ENCODE measurements at regions not wholly inside any gene's neighbourhood (a gene's known extent, or its start where the extent isn't known, plus 50 kb on each side); places are given as distances from the start of the nearest gene placed in this dataset.

DNA sequence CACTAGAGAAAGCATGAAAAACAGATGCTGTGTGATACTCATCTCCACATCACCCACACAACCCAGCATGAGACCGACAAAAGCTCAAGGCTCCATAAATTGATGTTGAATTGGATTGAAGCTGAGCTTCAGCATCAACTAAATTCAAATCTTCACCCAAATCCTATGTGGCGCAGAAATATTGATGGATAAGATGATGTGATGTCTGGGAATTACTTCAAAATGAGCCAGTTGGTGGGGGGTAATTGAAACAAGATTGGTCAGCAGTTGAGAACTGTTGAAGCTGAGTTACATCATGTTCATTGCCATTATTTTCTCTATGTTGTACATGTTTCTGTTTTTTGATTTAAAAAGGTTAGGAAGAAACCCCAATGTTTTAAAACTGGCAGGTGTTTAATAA is 166.5 kb upstream of the STS start:
- Histone ChIP-seq H3K27ac (ENCODE audit: low read depth in 2 of 2, low read length in 1 of 2) (peak overlapping the region in 1 of 2 experiments; percentile 22; a peak in 1 of 4 replicates), H3K4me2 (no peak overlapping the region), H2AFZ (ENCODE audit: low read depth) (no peak overlapping the region), H3K9me3 (no peaks in the 10 kb centered on the region), H3K36me3 (replicated peaks in 1 of 2; ENCODE audit: control insufficient read depth in 1 of 2, insufficient read depth in 2 of 2, low read length in 1 of 2) (no peaks in the 10 kb centered on the region), H3K79me2 (ENCODE audit: insufficient read depth) (no peaks in the 10 kb centered on the region), H3K4me1 (ENCODE audit: control insufficient read depth in 1 of 2, insufficient read depth in 2 of 2, low read depth in 1 of 2, low read length in 1 of 2) (no peaks in the 10 kb centered on the region; a peak in 1 of 4 replicates), H3F3A (replicated peaks; ENCODE audit: insufficient read depth) (no peaks in the 10 kb centered on the region), H3K9me2 (no peaks in the 10 kb centered on the region), H3K4me3 (ENCODE audit: low read depth in 2 of 2, low read length in 1 of 2) (no peak overlapping the region), H4K20me1 (ENCODE audit: insufficient read depth) (no peaks in the 10 kb centered on the region), H3K27me3 (ENCODE audit: insufficient read depth) (no peaks in the 10 kb centered on the region), H3K9ac (no peak overlapping the region)
- TF ChIP-seq RXRA (IDR thresholded peaks at IDR 0.05; ENCODE audit: borderline replicate concordance, low read depth) (no peak), GATA2 (CRISPR knock-in tag; IDR thresholded peaks at IDR 0.05) (peak; percentile 34; the same call in 1 of the 2 replicates), EP300 (IDR thresholded peaks at IDR 0.05; ENCODE audit: borderline replicate concordance in 1 of 2, low read depth in 1 of 2, low read length in 1 of 2) (no peak), RAD21 (IDR thresholded peaks at IDR 0.05; ENCODE audit: low read length) (no peak), YY1 (IDR thresholded peaks at IDR 0.05; ENCODE audit: low read depth) (no peak), RFX5 (IDR thresholded peaks at IDR 0.05; ENCODE audit: low read length) (no peak)
- TF ChIP-seq, protein P1, sequence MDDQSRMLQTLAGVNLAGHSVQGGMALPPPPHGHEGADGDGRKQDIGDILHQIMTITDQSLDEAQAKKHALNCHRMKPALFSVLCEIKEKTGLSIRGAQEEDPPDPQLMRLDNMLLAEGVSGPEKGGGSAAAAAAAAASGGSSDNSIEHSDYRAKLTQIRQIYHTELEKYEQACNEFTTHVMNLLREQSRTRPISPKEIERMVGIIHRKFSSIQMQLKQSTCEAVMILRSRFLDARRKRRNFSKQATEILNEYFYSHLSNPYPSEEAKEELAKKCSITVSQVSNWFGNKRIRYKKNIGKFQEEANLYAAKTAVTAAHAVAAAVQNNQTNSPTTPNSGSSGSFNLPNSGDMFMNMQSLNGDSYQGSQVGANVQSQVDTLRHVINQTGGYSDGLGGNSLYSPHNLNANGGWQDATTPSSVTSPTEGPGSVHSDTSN (IDR thresholded peaks at IDR 0.05), result no peak
- peak; percentile 9 for DNase-seq
- ChIA-PET POLR2A (no interaction called here), CTCF (no interaction called here)
- 20% methylated on average over 2 of the region's 2 CpGs for WGBS (ENCODE audit: low lambda C conversion rate)

DNA sequence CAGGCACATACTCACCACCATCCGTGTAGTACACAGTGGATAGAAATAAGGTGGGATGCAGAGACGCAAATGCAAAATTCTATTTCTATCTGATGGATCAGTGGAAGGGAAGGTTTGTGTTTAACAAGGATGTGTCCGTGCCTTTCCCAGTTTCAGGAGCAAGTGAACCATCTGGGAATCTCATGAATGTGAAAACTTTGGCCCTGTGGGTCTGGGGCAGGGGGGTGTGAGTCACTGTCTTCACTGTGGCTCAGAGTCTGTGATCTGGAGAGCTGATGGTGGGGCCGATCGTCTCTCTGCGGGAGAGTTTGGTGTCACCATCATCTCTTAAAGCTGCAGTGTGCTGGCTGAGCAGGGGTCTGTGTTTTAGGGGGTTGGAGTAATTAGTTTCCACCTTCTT is 179.3 kb upstream of the STS start:
- 47% methylated on average over 6 of the region's 6 CpGs for WGBS (ENCODE audit: low lambda C conversion rate)
- Histone ChIP-seq H3K36me3 (replicated peaks in 1 of 2; ENCODE audit: control insufficient read depth in 1 of 2, insufficient read depth in 2 of 2, low read length in 1 of 2) (no peaks in the 10 kb centered on the region), H3K79me2 (ENCODE audit: insufficient read depth) (no peaks in the 10 kb centered on the region), H3K27me3 (ENCODE audit: insufficient read depth) (no peaks in the 10 kb centered on the region), H3K9me2 (no peaks in the 10 kb centered on the region), H4K20me1 (ENCODE audit: insufficient read depth) (no peaks in the 10 kb centered on the region), H3K4me1 (ENCODE audit: control insufficient read depth in 1 of 2, insufficient read depth in 2 of 2, low read depth in 1 of 2, low read length in 1 of 2) (no peaks in the 10 kb centered on the region), H3K27ac (ENCODE audit: low read depth in 2 of 2, low read length in 1 of 2) (no peak overlapping the region), H3K4me2 (no peak overlapping the region), H3K9ac (no peak overlapping the region), H2AFZ (ENCODE audit: low read depth) (no peak overlapping the region), H3K4me3 (ENCODE audit: low read depth in 2 of 2, low read length in 1 of 2) (no peak overlapping the region), H3F3A (replicated peaks; ENCODE audit: insufficient read depth) (no peaks in the 10 kb centered on the region), H3K9me3 (no peaks in the 10 kb centered on the region)
- POLR2A ChIA-PET, result no interaction called here
- DNase-seq, result no peak
- CTCF ChIA-PET, result no interaction called here
- TF ChIP-seq MXI1 (IDR thresholded peaks at IDR 0.05; ENCODE audit: low read depth, low read length) (no peak), EP300 (IDR thresholded peaks at IDR 0.05; ENCODE audit: borderline replicate concordance in 1 of 2, low read depth in 1 of 2, low read length in 1 of 2) (no peak), YY1 (IDR thresholded peaks at IDR 0.05; ENCODE audit: low read depth) (no peak)
- TF ChIP-seq, protein P2, sequence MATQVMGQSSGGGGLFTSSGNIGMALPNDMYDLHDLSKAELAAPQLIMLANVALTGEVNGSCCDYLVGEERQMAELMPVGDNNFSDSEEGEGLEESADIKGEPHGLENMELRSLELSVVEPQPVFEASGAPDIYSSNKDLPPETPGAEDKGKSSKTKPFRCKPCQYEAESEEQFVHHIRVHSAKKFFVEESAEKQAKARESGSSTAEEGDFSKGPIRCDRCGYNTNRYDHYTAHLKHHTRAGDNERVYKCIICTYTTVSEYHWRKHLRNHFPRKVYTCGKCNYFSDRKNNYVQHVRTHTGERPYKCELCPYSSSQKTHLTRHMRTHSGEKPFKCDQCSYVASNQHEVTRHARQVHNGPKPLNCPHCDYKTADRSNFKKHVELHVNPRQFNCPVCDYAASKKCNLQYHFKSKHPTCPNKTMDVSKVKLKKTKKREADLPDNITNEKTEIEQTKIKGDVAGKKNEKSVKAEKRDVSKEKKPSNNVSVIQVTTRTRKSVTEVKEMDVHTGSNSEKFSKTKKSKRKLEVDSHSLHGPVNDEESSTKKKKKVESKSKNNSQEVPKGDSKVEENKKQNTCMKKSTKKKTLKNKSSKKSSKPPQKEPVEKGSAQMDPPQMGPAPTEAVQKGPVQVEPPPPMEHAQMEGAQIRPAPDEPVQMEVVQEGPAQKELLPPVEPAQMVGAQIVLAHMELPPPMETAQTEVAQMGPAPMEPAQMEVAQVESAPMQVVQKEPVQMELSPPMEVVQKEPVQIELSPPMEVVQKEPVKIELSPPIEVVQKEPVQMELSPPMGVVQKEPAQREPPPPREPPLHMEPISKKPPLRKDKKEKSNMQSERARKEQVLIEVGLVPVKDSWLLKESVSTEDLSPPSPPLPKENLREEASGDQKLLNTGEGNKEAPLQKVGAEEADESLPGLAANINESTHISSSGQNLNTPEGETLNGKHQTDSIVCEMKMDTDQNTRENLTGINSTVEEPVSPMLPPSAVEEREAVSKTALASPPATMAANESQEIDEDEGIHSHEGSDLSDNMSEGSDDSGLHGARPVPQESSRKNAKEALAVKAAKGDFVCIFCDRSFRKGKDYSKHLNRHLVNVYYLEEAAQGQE (IDR thresholded peaks at IDR 0.05; ENCODE audit: low read depth, low read length), result no peak
- TF ChIP-seq, protein P3, sequence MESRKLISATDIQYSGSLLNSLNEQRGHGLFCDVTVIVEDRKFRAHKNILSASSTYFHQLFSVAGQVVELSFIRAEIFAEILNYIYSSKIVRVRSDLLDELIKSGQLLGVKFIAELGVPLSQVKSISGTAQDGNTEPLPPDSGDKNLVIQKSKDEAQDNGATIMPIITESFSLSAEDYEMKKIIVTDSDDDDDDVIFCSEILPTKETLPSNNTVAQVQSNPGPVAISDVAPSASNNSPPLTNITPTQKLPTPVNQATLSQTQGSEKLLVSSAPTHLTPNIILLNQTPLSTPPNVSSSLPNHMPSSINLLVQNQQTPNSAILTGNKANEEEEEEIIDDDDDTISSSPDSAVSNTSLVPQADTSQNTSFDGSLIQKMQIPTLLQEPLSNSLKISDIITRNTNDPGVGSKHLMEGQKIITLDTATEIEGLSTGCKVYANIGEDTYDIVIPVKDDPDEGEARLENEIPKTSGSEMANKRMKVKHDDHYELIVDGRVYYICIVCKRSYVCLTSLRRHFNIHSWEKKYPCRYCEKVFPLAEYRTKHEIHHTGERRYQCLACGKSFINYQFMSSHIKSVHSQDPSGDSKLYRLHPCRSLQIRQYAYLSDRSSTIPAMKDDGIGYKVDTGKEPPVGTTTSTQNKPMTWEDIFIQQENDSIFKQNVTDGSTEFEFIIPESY (IDR thresholded peaks at IDR 0.05; ENCODE audit: borderline replicate concordance, low read depth), result no peak

Measured in SK-N-SH (cell line).